Osteoblast (primary cell): ENCODE measurements at regions not wholly inside any gene's neighbourhood (a gene's known extent, or its start where the extent isn't known, plus 50 kb on each side); places are given as distances from the start of the nearest gene placed in this dataset.
A peak's percentile ranks its signal among the peaks of the same experiment; 100 is the strongest.

Source experiments
- DNase-seq: peaks from one replicate; pipeline ENCODE4 v3.0.0; 2011; ENCODE audit warnings: low spot score, mixed read lengths; ENCODE audit not compliant: insufficient read length; ENCODE audit errors: missing footprints
- H2AFZ ChIP-seq: 2 replicates; pipeline ENCODE4 v1.6.0; 2011; ENCODE audit warnings: mild to moderate bottlenecking, low read length
- H3K27ac ChIP-seq: 2 replicates; pipeline ENCODE4 v1.5.1; 2011; ENCODE audit warnings: mild to moderate bottlenecking, low read depth, low read length, moderate library complexity
- H3K27me3 ChIP-seq: 2 replicates; pipeline ENCODE4 v1.6.0; 2012; ENCODE audit warnings: mild to moderate bottlenecking, control low read depth, inconsistent platforms, low read length, moderate library complexity; ENCODE audit not compliant: insufficient read depth
- H3K36me3 ChIP-seq: 2 replicates; pipeline ENCODE4 v1.5.1; 2011; ENCODE audit warnings: mild to moderate bottlenecking, low read length, control low read depth, moderate library complexity; ENCODE audit not compliant: insufficient read depth
- H3K4me1 ChIP-seq: 2 replicates; pipeline ENCODE4 v1.5.1; 2011; ENCODE audit warnings: mild to moderate bottlenecking, low read length, control low read depth, moderate library complexity; ENCODE audit not compliant: insufficient read depth
- H3K4me2 ChIP-seq: 2 replicates; pipeline ENCODE4 v1.6.0; 2011; ENCODE audit warnings: mild to moderate bottlenecking, low read length; ENCODE audit not compliant: insufficient read depth
- H3K4me3 ChIP-seq: fragments of 200-600 bp; sonication (generic); 3 replicates; pipeline ENCODE4 v1.5.1; 2012; ENCODE audit warnings: mild to moderate bottlenecking, low read length, inconsistent platforms; ENCODE audit not compliant: insufficient read depth
- H3K79me2 ChIP-seq: 2 replicates; pipeline ENCODE4 v1.6.0; 2012; ENCODE audit warnings: mild to moderate bottlenecking, low read length, control low read depth, inconsistent platforms; ENCODE audit not compliant: insufficient read depth
- H3K9me3 ChIP-seq: 2 replicates; pipeline ENCODE4 v1.5.1; 2011; ENCODE audit warnings: low read depth, low read length, control low read depth
- H4K20me1 ChIP-seq: 2 replicates; pipeline ENCODE4 v1.6.0; 2012; ENCODE audit warnings: mild to moderate bottlenecking, low read length, control low read depth; ENCODE audit not compliant: insufficient read depth
- TF ChIP-seq, protein P1 (sequence below): IDR thresholded peaks from 2 replicates; pipeline ENCODE4 v1.5.1; 2011; ENCODE audit warnings: mild to moderate bottlenecking, low read depth, low read length, moderate library complexity; ENCODE audit errors: extremely low read depth

DNA sequence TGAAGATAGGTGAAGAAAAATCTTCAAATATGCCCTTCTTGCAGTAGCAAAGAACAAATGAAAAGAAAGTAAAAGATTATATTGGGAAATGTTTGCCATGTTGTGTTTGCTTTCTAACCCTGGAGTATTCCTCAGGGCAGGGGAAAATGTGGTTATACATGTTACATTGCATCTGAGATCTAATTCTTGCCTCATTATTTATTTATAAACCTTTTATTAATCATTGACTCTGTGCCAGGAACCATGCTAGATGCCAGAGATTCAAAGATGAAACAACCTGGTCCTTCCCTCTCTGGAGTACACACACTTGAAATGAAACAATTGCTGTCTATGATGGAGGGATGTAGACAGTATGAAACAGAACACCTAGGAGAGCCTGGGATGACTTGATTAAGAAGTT, 128.1 kb upstream of the HMGA2 start:
- TF ChIP-seq, protein P1, sequence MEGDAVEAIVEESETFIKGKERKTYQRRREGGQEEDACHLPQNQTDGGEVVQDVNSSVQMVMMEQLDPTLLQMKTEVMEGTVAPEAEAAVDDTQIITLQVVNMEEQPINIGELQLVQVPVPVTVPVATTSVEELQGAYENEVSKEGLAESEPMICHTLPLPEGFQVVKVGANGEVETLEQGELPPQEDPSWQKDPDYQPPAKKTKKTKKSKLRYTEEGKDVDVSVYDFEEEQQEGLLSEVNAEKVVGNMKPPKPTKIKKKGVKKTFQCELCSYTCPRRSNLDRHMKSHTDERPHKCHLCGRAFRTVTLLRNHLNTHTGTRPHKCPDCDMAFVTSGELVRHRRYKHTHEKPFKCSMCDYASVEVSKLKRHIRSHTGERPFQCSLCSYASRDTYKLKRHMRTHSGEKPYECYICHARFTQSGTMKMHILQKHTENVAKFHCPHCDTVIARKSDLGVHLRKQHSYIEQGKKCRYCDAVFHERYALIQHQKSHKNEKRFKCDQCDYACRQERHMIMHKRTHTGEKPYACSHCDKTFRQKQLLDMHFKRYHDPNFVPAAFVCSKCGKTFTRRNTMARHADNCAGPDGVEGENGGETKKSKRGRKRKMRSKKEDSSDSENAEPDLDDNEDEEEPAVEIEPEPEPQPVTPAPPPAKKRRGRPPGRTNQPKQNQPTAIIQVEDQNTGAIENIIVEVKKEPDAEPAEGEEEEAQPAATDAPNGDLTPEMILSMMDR = no peak
- no peaks in the 10 kb centered on the region for H4K20me1 ChIP-seq
- no peak overlapping the region for H3K4me3 ChIP-seq
- H3K79me2 ChIP-seq = no peaks in the 10 kb centered on the region
- H3K27me3 ChIP-seq = no peaks in the 10 kb centered on the region
- DNase-seq = no peak
- no peak overlapping the region for H2AFZ ChIP-seq
- peak overlapping the region; percentile 37 for H3K4me2 ChIP-seq
- peak overlapping the region; percentile 75 for H3K27ac ChIP-seq
- H3K9me3 ChIP-seq = no peaks in the 10 kb centered on the region
- H3K4me1 ChIP-seq = peaks cover 37% of the 10 kb centered on the region
- no peaks in the 10 kb centered on the region for H3K36me3 ChIP-seq

DNA sequence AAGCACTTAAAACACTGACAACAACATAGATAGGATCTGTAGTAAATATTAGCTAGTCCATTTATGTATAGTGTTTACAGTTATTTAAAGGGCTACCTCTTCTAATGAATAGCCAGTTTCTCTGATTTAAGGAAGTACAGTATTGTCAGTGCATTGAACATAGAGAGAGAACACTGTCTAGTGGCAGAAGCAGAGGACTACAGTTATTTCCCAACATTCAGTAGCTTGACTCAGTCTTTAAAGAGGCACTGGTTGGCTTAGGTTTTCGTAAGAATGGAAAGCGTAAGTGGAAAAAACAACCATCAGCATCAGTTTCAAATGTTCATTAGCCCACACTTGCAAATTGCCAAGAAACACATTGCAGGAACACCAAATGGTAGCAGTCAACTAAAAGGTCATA, 125.0 kb upstream of the HMGA2 start:
- TF ChIP-seq, protein P1 = peak; percentile 67
- H3K4me1 ChIP-seq = peaks cover 37% of the 10 kb centered on the region
- H3K27me3 ChIP-seq = no peaks in the 10 kb centered on the region
- H4K20me1 ChIP-seq = no peaks in the 10 kb centered on the region
- H3K79me2 ChIP-seq = no peaks in the 10 kb centered on the region
- peak overlapping the region; percentile 68 for H3K27ac ChIP-seq
- peak overlapping the region; percentile 71 for H3K4me2 ChIP-seq
- H3K9me3 ChIP-seq = no peaks in the 10 kb centered on the region
- DNase-seq = peak; percentile 65
- H2AFZ ChIP-seq = peak overlapping the region; percentile 71
- no peaks in the 10 kb centered on the region for H3K36me3 ChIP-seq
- peak overlapping the region; percentile 40 for H3K4me3 ChIP-seq

DNA sequence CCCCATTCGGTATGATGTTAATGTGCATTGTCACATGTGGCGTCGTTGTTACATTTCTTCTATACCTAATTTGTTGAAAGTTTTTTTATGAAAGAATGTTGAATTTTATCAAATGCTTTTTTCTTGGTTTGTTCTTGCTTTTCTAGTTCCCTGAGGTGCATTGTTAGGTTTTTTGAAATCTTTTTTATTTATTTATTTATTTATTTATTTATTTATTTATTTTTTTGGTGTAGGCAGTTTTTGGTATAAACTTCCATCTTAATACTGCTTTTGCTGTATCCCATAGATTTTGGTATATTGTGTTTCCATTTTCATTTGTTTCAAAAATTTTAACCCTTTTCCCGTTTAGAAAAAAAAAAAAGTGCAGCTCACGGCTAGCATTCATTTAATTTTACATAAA, 121.1 kb upstream of the HMGA2 start:
- H3K27ac ChIP-seq = no peak overlapping the region
- TF ChIP-seq, protein P1 = no peak
- no peaks in the 10 kb centered on the region for H4K20me1 ChIP-seq
- no peak for DNase-seq
- H3K4me1 ChIP-seq = peaks cover 11% of the 10 kb centered on the region
- H2AFZ ChIP-seq = no peak overlapping the region
- no peaks in the 10 kb centered on the region for H3K9me3 ChIP-seq
- no peaks in the 10 kb centered on the region for H3K36me3 ChIP-seq
- H3K27me3 ChIP-seq = no peaks in the 10 kb centered on the region
- no peak overlapping the region for H3K4me2 ChIP-seq
- no peaks in the 10 kb centered on the region for H3K79me2 ChIP-seq
- H3K4me3 ChIP-seq = no peak overlapping the region

DNA sequence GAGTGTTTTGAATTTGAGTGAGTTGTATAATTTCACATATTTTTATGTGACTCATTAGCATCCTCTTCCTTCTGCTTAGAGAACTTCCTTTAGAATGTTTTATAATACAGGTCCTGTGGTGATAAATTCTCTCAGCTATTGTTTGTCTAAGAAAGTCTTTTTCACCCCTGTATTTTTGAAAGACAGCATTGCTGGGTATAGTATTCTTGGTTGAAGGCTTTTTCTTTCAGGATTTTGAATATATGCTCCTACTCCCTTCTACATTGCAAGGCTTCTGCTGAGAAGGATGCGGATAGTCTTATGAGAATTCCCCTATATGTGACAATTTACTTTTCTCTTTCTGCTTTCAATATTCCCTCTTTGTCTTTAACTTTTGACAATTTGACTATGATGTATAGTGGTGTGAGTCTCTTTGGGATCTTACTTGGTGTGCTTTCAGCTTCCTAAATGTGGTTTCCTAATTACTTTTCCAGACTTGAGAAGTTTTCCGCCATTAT, 118.9 kb upstream of the HMGA2 start:
- Histone ChIP-seq H3K4me2 (no peak overlapping the region), H3K27ac (no peak overlapping the region), H2AFZ (no peak overlapping the region), H3K9me3 (no peaks in the 10 kb centered on the region), H3K79me2 (no peaks in the 10 kb centered on the region), H3K36me3 (no peaks in the 10 kb centered on the region), H3K27me3 (no peaks in the 10 kb centered on the region), H4K20me1 (no peaks in the 10 kb centered on the region), H3K4me3 (no peak overlapping the region), H3K4me1 (no peaks in the 10 kb centered on the region)
- DNase-seq = no peak
- TF ChIP-seq, protein P1 = no peak
